Epidermal melanocyte (primary cell): ENCODE measurements at regions not wholly inside any gene's neighbourhood (a gene's known extent, or its start where the extent isn't known, plus 50 kb on each side); places are given as distances from the start of the nearest gene placed in this dataset.
A peak's percentile ranks its signal among the peaks of the same experiment; 100 is the strongest.

Experiments used
- DNase-seq: peaks from one replicate; pipeline ENCODE4 v3.0.0; 2011; ENCODE audit warnings: low spot score; ENCODE audit not compliant: insufficient read length

DNA sequence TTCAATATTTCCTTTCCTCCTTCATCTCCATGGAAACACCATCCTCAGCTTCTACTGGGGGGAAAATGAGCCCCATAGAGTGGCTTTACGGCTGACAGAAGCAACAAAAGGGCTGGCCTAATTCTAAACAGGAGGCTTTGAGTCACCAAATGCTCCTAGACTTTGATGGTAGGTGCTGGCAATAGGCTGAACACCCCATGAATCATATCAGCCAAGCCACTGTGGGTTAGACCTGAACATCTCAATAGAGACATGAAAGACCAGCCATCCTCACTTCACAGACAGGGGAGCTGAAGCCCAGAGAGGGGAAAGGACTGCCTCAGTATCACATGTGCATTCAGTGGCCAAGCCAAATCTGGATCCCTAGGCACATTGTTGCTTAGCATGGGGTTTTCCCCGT is 107.6 kb downstream of the AMER1 start:
- DNase-seq = no peak

DNA sequence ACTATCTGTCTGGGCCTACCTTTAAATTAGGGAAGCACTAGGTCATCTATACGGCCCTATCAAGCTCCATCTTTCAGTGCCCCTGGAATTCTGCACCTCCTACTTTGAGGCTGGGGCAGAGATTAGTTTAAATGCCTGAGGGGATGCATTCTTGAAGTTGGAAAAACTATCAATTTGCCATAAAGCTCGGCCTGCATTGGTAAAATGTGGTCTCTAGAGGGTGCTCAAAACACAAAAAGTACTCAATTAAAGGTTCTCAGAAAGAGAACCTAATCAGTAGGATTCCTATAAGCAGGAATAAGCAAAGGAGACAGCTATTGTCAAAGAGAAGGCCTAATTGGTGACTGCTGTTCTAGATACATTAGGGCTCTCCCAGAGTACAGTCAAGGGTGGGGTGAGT is 111.7 kb downstream of the AMER1 start:
- peak; percentile 19 for DNase-seq
